IMR-90 (cell line): ENCODE measurements at regions not wholly inside any gene's neighbourhood (a gene's known extent, or its start where the extent isn't known, plus 50 kb on each side); places are given as distances from the start of the nearest gene placed in this dataset.
"Not testable (repeated sequence)": the region's sequence is repeated elsewhere in the genome, so short reads cannot be mapped to it uniquely, and the experiment has no call there.

Experiments
- ATAC-seq: fragments of 200-7000 bp; cut with Tn5 transposase; 2 replicates; pipeline ENCODE4 v1.9.1; 2020; ENCODE audit warnings: low read depth, mild to moderate bottlenecking, moderate library complexity
- BruUV-seq: library from RNA; stranded (reverse); fragments of 400-500 nt; replicated peaks from 2 replicates; lab custom pipeline; 2021; lab: Mats Ljungman, UMichigan
- CTCF ChIA-PET: fragments of 300-600 bp; formaldehyde crosslinking; extraction: SDS; loops from one replicate; lab custom pipeline; 2021; ENCODE audit warnings: antibody characterized with exemption; lab: Yijun Ruan, JAX
- POLR2A ChIA-PET: fragments of 300-600 bp; sonication (Branson Sonifier 250); formaldehyde crosslinking; loops from one replicate; lab custom pipeline; 2022; ENCODE audit warnings: antibody characterized with exemption; ENCODE audit not compliant: unreplicated experiment; lab: Charles Lee
- DNase-seq: peaks from one replicate; pipeline ENCODE4 v3.0.0; 2013
- H2AFZ ChIP-seq: replicated peaks from 2 replicates; pipeline ENCODE3; 2013; ENCODE audit warnings: low read length, mild to moderate bottlenecking; ENCODE audit not compliant: poor library complexity
- H2AK5ac ChIP-seq: 2 replicates; pipeline ENCODE4 v1.6.1; 2013; ENCODE audit warnings: low read depth, low read length, inconsistent platforms
- H2AK9ac ChIP-seq: replicated peaks from 2 replicates; pipeline ENCODE3; 2013; ENCODE audit warnings: mild to moderate bottlenecking, low read depth, low read length, moderate library complexity; ENCODE audit not compliant: poor library complexity
- H2BK120ac ChIP-seq: 2 replicates; pipeline ENCODE4 v1.6.1; 2013; ENCODE audit warnings: low read depth, low read length, inconsistent platforms
- H2BK15ac ChIP-seq: 3 replicates; pipeline ENCODE4 v1.6.1; 2013; ENCODE audit warnings: low read depth, low read length, inconsistent platforms
- H2BK20ac ChIP-seq: 2 replicates; pipeline ENCODE4 v1.6.1; 2013; ENCODE audit warnings: low read depth, mild to moderate bottlenecking, inconsistent platforms, low read length, moderate library complexity
- H2BK5ac ChIP-seq: 2 replicates; pipeline ENCODE4 v1.6.1; 2013; ENCODE audit warnings: mild to moderate bottlenecking, low read depth, low read length, inconsistent platforms; ENCODE audit not compliant: poor library complexity, severe bottlenecking
- H3K14ac ChIP-seq: replicated peaks from 2 replicates; pipeline ENCODE4 v1.6.1; 2013; ENCODE audit warnings: low read depth, low read length, inconsistent platforms
- H3K18ac ChIP-seq: 2 replicates; pipeline ENCODE4 v1.6.1; 2013; ENCODE audit warnings: low read depth, low read length, control low read depth
- H3K23ac ChIP-seq: 2 replicates; pipeline ENCODE4 v1.6.1; 2013; ENCODE audit warnings: low read depth, low read length, inconsistent platforms
- H3K27ac ChIP-seq: 2 replicates; pipeline ENCODE4 v1.5.1; 2013; ENCODE audit warnings: mild to moderate bottlenecking, control low read depth, low read length; ENCODE audit not compliant: insufficient read depth
- H3K27me3 ChIP-seq: 2 replicates; pipeline ENCODE4 v1.6.1; 2013; ENCODE audit warnings: low read length; ENCODE audit not compliant: control insufficient read depth, insufficient read depth
- H3K36me3 ChIP-seq: 2 replicates; pipeline ENCODE4 v1.6.1; 2013; ENCODE audit warnings: low read length, mixed read lengths; ENCODE audit not compliant: control insufficient read depth, insufficient read depth
- H3K4ac ChIP-seq: 2 replicates; pipeline ENCODE4 v1.6.1; 2013; ENCODE audit warnings: low read depth, low read length, inconsistent platforms
- H3K4me1 ChIP-seq: 2 replicates; pipeline ENCODE4 v1.6.1; 2013; ENCODE audit warnings: low read length, mixed read lengths; ENCODE audit not compliant: control insufficient read depth, insufficient read depth
- H3K4me2 ChIP-seq: 2 replicates; pipeline ENCODE4 v1.6.1; 2013; ENCODE audit warnings: low read depth, mild to moderate bottlenecking, control low read depth, low read length, moderate library complexity
- H3K4me3 ChIP-seq: 2 replicates; pipeline ENCODE4 v1.5.1; 2013; ENCODE audit warnings: low read depth, mild to moderate bottlenecking, control low read depth, low read length, moderate library complexity; ENCODE audit not compliant: insufficient read depth
- H3K56ac ChIP-seq: 2 replicates; pipeline ENCODE4 v1.6.1; 2013; ENCODE audit warnings: low read length, inconsistent platforms; ENCODE audit not compliant: insufficient read depth; ENCODE audit errors: extremely low read depth
- H3K79me1 ChIP-seq, 2 experiments: 2 replicates each; pipeline ENCODE4 v1.6.1; 2013; ENCODE audit warnings: low read length in 2 of 2, inconsistent platforms in 1 of 2, low read depth in 1 of 2
- H3K9ac ChIP-seq: 2 replicates; pipeline ENCODE4 v1.6.1; 2013; ENCODE audit warnings: low read depth, low read length, control low read depth
- H3K9me1 ChIP-seq: 2 replicates; pipeline ENCODE4 v1.6.1; 2013; ENCODE audit warnings: low read length, inconsistent platforms; ENCODE audit not compliant: insufficient read depth
- H3K9me3 ChIP-seq: 2 replicates; pipeline ENCODE4 v1.6.1; 2013; ENCODE audit warnings: low read length; ENCODE audit not compliant: control insufficient read depth, insufficient read depth
- H4K20me1 ChIP-seq: 2 replicates; pipeline ENCODE4 v1.6.1; 2013; ENCODE audit warnings: low read length, inconsistent platforms; ENCODE audit not compliant: insufficient read depth
- H4K5ac ChIP-seq: 2 replicates; pipeline ENCODE4 v1.6.1; 2013; ENCODE audit warnings: mild to moderate bottlenecking, low read depth, low read length, control low read depth
- H4K8ac ChIP-seq, 2 experiments: 2 replicates each; pipeline ENCODE4 v1.6.1; 2013; ENCODE audit warnings: low read depth in 2 of 2, low read length in 2 of 2, control low read depth in 1 of 2, inconsistent platforms in 1 of 2
- H4K91ac ChIP-seq: 2 replicates; pipeline ENCODE4 v1.6.1; 2013; ENCODE audit warnings: low read depth, low read length, inconsistent platforms; ENCODE audit not compliant: insufficient read depth
- WGBS, 2 experiments: methylation state at CpG; one replicate each; pipeline versions ENCODE4 v1.1.5 to v1.1.7; 2013; ENCODE audit warnings: missing lambda C conversion rate in 2 of 2; ENCODE audit not compliant: insufficient read length in 1 of 2; ENCODE audit errors: extremely low coverage in 2 of 2; 5-methylcytosine and 5-hydroxymethylcytosine counted together
- dilution Hi-C: fragments of 300-500 bp; cut with HindIII; formaldehyde crosslinking; loops from one replicate; pipeline ENCODE4 v1.14.3; 2018; ENCODE audit warnings: low sequenced_read_pairs; ENCODE audit not compliant: unreplicated experiment
- in situ Hi-C: fragments of 300-500 bp; cut with MboI; formaldehyde crosslinking; loops from 3 replicates; pipeline ENCODE4 v1.14.3; 2019; ENCODE audit warnings: low sequenced_read_pairs, inconsistent platforms, mixed read lengths
- intact Hi-C: fragments of 100-400 bp; cut with micrococcal nuclease; formaldehyde crosslinking; loops from 2 replicates; pipeline ENCODE4 v1.10.0; 2022

GRCh38 chr12:17564630-17565029 lies 525.4 kb downstream of the RERGL start:
- dilution Hi-C loops, H3K27ac ChIP-seq, H3K23ac ChIP-seq, in situ Hi-C loops, H3K4me2 ChIP-seq, H3K79me1 ChIP-seq, ATAC-seq, H2AFZ ChIP-seq, H4K91ac ChIP-seq, H4K5ac ChIP-seq, H4K8ac ChIP-seq, H3K4ac ChIP-seq, H4K20me1 ChIP-seq, H3K18ac ChIP-seq, H3K4me3 ChIP-seq, H2AK9ac ChIP-seq, H3K9me3 ChIP-seq, POLR2A ChIA-PET, DNase-seq, intact Hi-C loops, CTCF ChIA-PET, H2AK5ac ChIP-seq, BruUV-seq, H3K27me3 ChIP-seq, H3K56ac ChIP-seq, H3K14ac ChIP-seq, H2BK5ac ChIP-seq, H2BK120ac ChIP-seq, H2BK20ac ChIP-seq, H3K9ac ChIP-seq, H3K36me3 ChIP-seq, H3K9me1 ChIP-seq, H3K4me1 ChIP-seq, H2BK15ac ChIP-seq: not testable (repeated sequence)
- no CpG with 5 or more reads among the region's 8 CpGs for WGBS, 2 experiments
